ENCODE measurements at regions not wholly inside any gene's neighbourhood (a gene's known extent, or its start where the extent isn't known, plus 50 kb on each side); places are given as distances from the start of the nearest gene placed in this dataset.

GRCh38 chr10:117652228-117653169 lies 110.0 kb downstream of the EMX2 start:
- Histone ChIP-seq H3K27me3 (ENCODE audit: control insufficient read depth, insufficient read depth, low read length) (no peaks in the 10 kb centered on the region), H3K27ac (ENCODE audit: low read depth, low read length) (no peak overlapping the region), H3K9me3 (ENCODE audit: control insufficient read depth, insufficient read depth, low read length) (no peaks in the 10 kb centered on the region), H3K4me3 (ENCODE audit: low read depth, low read length) (no peak overlapping the region), H3K36me3 (ENCODE audit: control insufficient read depth, insufficient read depth, low read length) (no peaks in the 10 kb centered on the region), H3K4me1 (ENCODE audit: control insufficient read depth, insufficient read depth, low read length) (no peaks in the 10 kb centered on the region)
- no peak for DNase-seq (ENCODE audit: low read depth in 4 of 6, low spot score in 6 of 6)
- 92% methylated on average over 2 of the region's 3 CpGs for WGBS (ENCODE audit: insufficient coverage)

- Histone ChIP-seq H3K27ac (ENCODE audit: low read depth, low read length) (no peak overlapping the region), H3K27me3 (ENCODE audit: control insufficient read depth, insufficient read depth, low read length) (no peaks in the 10 kb centered on the region), H3K36me3 (ENCODE audit: control insufficient read depth, insufficient read depth, low read length) (no peaks in the 10 kb centered on the region), H3K9me3 (ENCODE audit: control insufficient read depth, insufficient read depth, low read length) (no peaks in the 10 kb centered on the region), H3K4me1 (ENCODE audit: control insufficient read depth, insufficient read depth, low read length) (no peaks in the 10 kb centered on the region), H3K4me3 (ENCODE audit: low read depth, low read length) (no peak overlapping the region)
- no peak for DNase-seq (ENCODE audit: low read depth in 4 of 6, low spot score in 6 of 6)
Measured at GRCh38 chr10:117653170-117653515, 110.6 kb downstream of the EMX2 start.

GRCh38 chr10:117654105-117654504 lies 111.6 kb downstream of the EMX2 start:
- Histone ChIP-seq H3K4me1 (ENCODE audit: control insufficient read depth, insufficient read depth, low read length) (no peaks in the 10 kb centered on the region), H3K36me3 (ENCODE audit: control insufficient read depth, insufficient read depth, low read length) (no peaks in the 10 kb centered on the region), H3K27me3 (ENCODE audit: control insufficient read depth, insufficient read depth, low read length) (no peaks in the 10 kb centered on the region), H3K9me3 (ENCODE audit: control insufficient read depth, insufficient read depth, low read length) (no peaks in the 10 kb centered on the region), H3K4me3 (ENCODE audit: low read depth, low read length) (no peak overlapping the region), H3K27ac (ENCODE audit: low read depth, low read length) (no peak overlapping the region)
- DNase-seq (ENCODE audit: low read depth in 4 of 6, low spot score in 6 of 6): no peak

- DNase-seq (ENCODE audit: low read depth in 4 of 6, low spot score in 6 of 6): no peak
- Histone ChIP-seq H3K4me1 (ENCODE audit: control insufficient read depth, insufficient read depth, low read length) (no peaks in the 10 kb centered on the region), H3K36me3 (ENCODE audit: control insufficient read depth, insufficient read depth, low read length) (no peaks in the 10 kb centered on the region), H3K27me3 (ENCODE audit: control insufficient read depth, insufficient read depth, low read length) (no peaks in the 10 kb centered on the region), H3K4me3 (ENCODE audit: low read depth, low read length) (no peak overlapping the region), H3K9me3 (ENCODE audit: control insufficient read depth, insufficient read depth, low read length) (no peaks in the 10 kb centered on the region), H3K27ac (ENCODE audit: low read depth, low read length) (no peak overlapping the region)
- no CpG with 5 or more reads among the region's 7 CpGs for WGBS (ENCODE audit: insufficient coverage)
Measured at GRCh38 chr10:117656385-117657367, 114.1 kb downstream of the EMX2 start.

GRCh38 chr10:117661316-117661715 lies 118.8 kb downstream of the EMX2 start:
- no peak for DNase-seq (ENCODE audit: low read depth in 4 of 6, low spot score in 6 of 6)
- no peaks in the 10 kb centered on the region for H3K36me3 ChIP-seq (ENCODE audit: control insufficient read depth, insufficient read depth, low read length)
- no peaks in the 10 kb centered on the region for H3K27me3 ChIP-seq (ENCODE audit: control insufficient read depth, insufficient read depth, low read length)
- H3K9me3 ChIP-seq (ENCODE audit: control insufficient read depth, insufficient read depth, low read length): no peaks in the 10 kb centered on the region
- no peak overlapping the region for H3K27ac ChIP-seq (ENCODE audit: low read depth, low read length)
- no CpG with 5 or more reads among the region's 2 CpGs for WGBS (ENCODE audit: insufficient coverage)
- no peak overlapping the region for H3K4me3 ChIP-seq (ENCODE audit: low read depth, low read length)
- H3K4me1 ChIP-seq (ENCODE audit: control insufficient read depth, insufficient read depth, low read length): no peaks in the 10 kb centered on the region

- no peak overlapping the region for H3K27ac ChIP-seq (ENCODE audit: low read depth, low read length)
- no peak overlapping the region for H3K4me3 ChIP-seq (ENCODE audit: low read depth, low read length)
- no peaks in the 10 kb centered on the region for H3K27me3 ChIP-seq (ENCODE audit: control insufficient read depth, insufficient read depth, low read length)
- 85% methylated on average over 2 of the region's 2 CpGs for WGBS (ENCODE audit: insufficient coverage)
- no peak for DNase-seq (ENCODE audit: low read depth in 4 of 6, low spot score in 6 of 6)
- no peaks in the 10 kb centered on the region for H3K36me3 ChIP-seq (ENCODE audit: control insufficient read depth, insufficient read depth, low read length)
- H3K9me3 ChIP-seq (ENCODE audit: control insufficient read depth, insufficient read depth, low read length): no peaks in the 10 kb centered on the region
- H3K4me1 ChIP-seq (ENCODE audit: control insufficient read depth, insufficient read depth, low read length): no peaks in the 10 kb centered on the region
Measured at GRCh38 chr10:117662126-117662525, 119.6 kb downstream of the EMX2 start.

- H3K27me3 ChIP-seq (ENCODE audit: control insufficient read depth, insufficient read depth, low read length): no peaks in the 10 kb centered on the region
- no peak overlapping the region for H3K4me3 ChIP-seq (ENCODE audit: low read depth, low read length)
- 88% methylated on average over 7 of the region's 7 CpGs for WGBS (ENCODE audit: insufficient coverage)
- DNase-seq (ENCODE audit: low read depth in 4 of 6, low spot score in 6 of 6): no peak
- H3K36me3 ChIP-seq (ENCODE audit: control insufficient read depth, insufficient read depth, low read length): no peaks in the 10 kb centered on the region
- no peaks in the 10 kb centered on the region for H3K9me3 ChIP-seq (ENCODE audit: control insufficient read depth, insufficient read depth, low read length)
- H3K27ac ChIP-seq (ENCODE audit: low read depth, low read length): no peak overlapping the region
- no peaks in the 10 kb centered on the region for H3K4me1 ChIP-seq (ENCODE audit: control insufficient read depth, insufficient read depth, low read length)
Measured at GRCh38 chr10:117662751-117663540, 120.4 kb downstream of the EMX2 start.

- WGBS (ENCODE audit: insufficient coverage): no CpG with 5 or more reads among the region's 2 CpGs
- no peaks in the 10 kb centered on the region for H3K27me3 ChIP-seq (ENCODE audit: control insufficient read depth, insufficient read depth, low read length)
Measured at GRCh38 chr10:117663750-117664149, 121.2 kb downstream of the EMX2 start.

GRCh38 chr10:117664288-117664687 lies 121.7 kb downstream of the EMX2 start:
- Histone ChIP-seq H3K27me3 (ENCODE audit: control insufficient read depth, insufficient read depth, low read length) (no peaks in the 10 kb centered on the region), H3K36me3 (ENCODE audit: control insufficient read depth, insufficient read depth, low read length) (no peaks in the 10 kb centered on the region), H3K4me3 (ENCODE audit: low read depth, low read length) (no peak overlapping the region), H3K4me1 (ENCODE audit: control insufficient read depth, insufficient read depth, low read length) (no peaks in the 10 kb centered on the region), H3K27ac (ENCODE audit: low read depth, low read length) (no peak overlapping the region), H3K9me3 (ENCODE audit: control insufficient read depth, insufficient read depth, low read length) (no peaks in the 10 kb centered on the region)
- 63% methylated on average over 3 of the region's 5 CpGs for WGBS (ENCODE audit: insufficient coverage)
- no peak for DNase-seq (ENCODE audit: low read depth in 4 of 6, low spot score in 6 of 6)

More at GRCh38 chr10:117663750-117664149, 121.2 kb downstream of the EMX2 start:
- no peak for DNase-seq (ENCODE audit: low read depth in 4 of 6, low spot score in 6 of 6)
- H3K36me3 ChIP-seq (ENCODE audit: control insufficient read depth, insufficient read depth, low read length): no peaks in the 10 kb centered on the region
- H3K27ac ChIP-seq (ENCODE audit: low read depth, low read length): no peak overlapping the region
- no peak overlapping the region for H3K4me3 ChIP-seq (ENCODE audit: low read depth, low read length)
- no peaks in the 10 kb centered on the region for H3K9me3 ChIP-seq (ENCODE audit: control insufficient read depth, insufficient read depth, low read length)
- no peaks in the 10 kb centered on the region for H3K4me1 ChIP-seq (ENCODE audit: control insufficient read depth, insufficient read depth, low read length)

All from spinal cord (tissue), 9 donors.